ENCODE measurements at regions not wholly inside any gene's neighbourhood (a gene's known extent, or its start where the extent isn't known, plus 50 kb on each side); places are given as distances from the start of the nearest gene placed in this dataset.

GRCh38 chr1:91151702-91152101 lies 129.9 kb upstream of the ZNF644 start:
- no peak for DNase-seq (ENCODE audit: low read depth)

- no peak for DNase-seq (ENCODE audit: low read depth)
These were observed 126.8 kb upstream of the ZNF644 start for GRCh38 chr1:91148641-91149069.

- DNase-seq (ENCODE audit: low read depth) = no peak
These were observed 120.0 kb upstream of the ZNF644 start for GRCh38 chr1:91141858-91142257.

GRCh38 chr1:91138959-91139358 lies 117.1 kb upstream of the ZNF644 start:
- DNase-seq (ENCODE audit: low read depth) = no peak

- DNase-seq (ENCODE audit: low read depth) = no peak
These were observed 115.5 kb upstream of the ZNF644 start for GRCh38 chr1:91137173-91137852.

- DNase-seq (ENCODE audit: low read depth) = no peak
These were observed 114.0 kb upstream of the ZNF644 start for GRCh38 chr1:91135799-91136198.

- DNase-seq (ENCODE audit: low read depth) = no peak
These were observed 111.4 kb upstream of the ZNF644 start for GRCh38 chr1:91133248-91133647.

GRCh38 chr1:91130256-91130985 lies 108.6 kb upstream of the ZNF644 start:
- DNase-seq (ENCODE audit: low read depth) = no peak

- DNase-seq (ENCODE audit: low read depth) = no peak
These were observed 107.6 kb upstream of the ZNF644 start for GRCh38 chr1:91129458-91129857.

- no peak for DNase-seq (ENCODE audit: low read depth)
These were observed 107.2 kb upstream of the ZNF644 start for GRCh38 chr1:91129017-91129416.

GRCh38 chr1:91124989-91125417 lies 103.2 kb upstream of the ZNF644 start:
- DNase-seq (ENCODE audit: low read depth) = peak; percentile 2

- DNase-seq (ENCODE audit: low read depth) = no peak
These were observed 102.6 kb upstream of the ZNF644 start for GRCh38 chr1:91124290-91124985.

GRCh38 chr1:91123773-91124172 lies 101.9 kb upstream of the ZNF644 start:
- no peak for DNase-seq (ENCODE audit: low read depth)

GRCh38 chr1:91123319-91123718 lies 101.5 kb upstream of the ZNF644 start:
- no peak for DNase-seq (ENCODE audit: low read depth)

- DNase-seq (ENCODE audit: low read depth) = no peak
These were observed 100.4 kb upstream of the ZNF644 start for GRCh38 chr1:91122106-91122717.

- no peak for DNase-seq (ENCODE audit: low read depth)
These were observed 99.5 kb upstream of the ZNF644 start for GRCh38 chr1:91121366-91121765.

- DNase-seq (ENCODE audit: low read depth) = peak; percentile 30
These were observed 99.1 kb upstream of the ZNF644 start for GRCh38 chr1:91120936-91121335.

GRCh38 chr1:91120421-91120820 lies 98.6 kb upstream of the ZNF644 start:
- peak; percentile 43 for DNase-seq (ENCODE audit: low read depth)

- DNase-seq (ENCODE audit: low read depth) = no peak
These were observed 82.9 kb upstream of the ZNF644 start for GRCh38 chr1:91104712-91105111.

- DNase-seq (ENCODE audit: low read depth) = no peak
These were observed 79.5 kb upstream of the ZNF644 start for GRCh38 chr1:91101328-91101727.

- DNase-seq (ENCODE audit: low read depth) = no peak
These were observed 78.1 kb upstream of the ZNF644 start for GRCh38 chr1:91099746-91100621.
